K562 (cell line): ENCODE measurements at regions not wholly inside any gene's neighbourhood (a gene's known extent, or its start where the extent isn't known, plus 50 kb on each side); places are given as distances from the start of the nearest gene placed in this dataset.
A peak's percentile ranks its signal among the peaks of the same experiment; 100 is the strongest.

Source experiments
- ATAC-seq: fragments of 200-7000 bp; cut with Tn5 transposase; 3 replicates; pipeline ENCODE4 v1.9.1; 2020; ENCODE audit warnings: moderate library complexity
- BruUV-seq: library from RNA; stranded (reverse); fragments of 400-500 nt; replicated peaks from 2 replicates; lab custom pipeline; 2021; lab: Mats Ljungman, UMichigan
- CTCF ChIA-PET: fragments of 300-600 bp; formaldehyde crosslinking; extraction: SDS; loops from one replicate; lab custom pipeline; 2021; ENCODE audit warnings: low intra/inter-chr PET ratio; lab: Yijun Ruan, JAX
- POLR2A ChIA-PET: fragments of 300-600, 350-650 bp; sonication (Branson Sonifier 250); formaldehyde crosslinking; extraction: SDS; loops from one replicate; lab custom pipeline; 2021; ENCODE audit warnings: antibody characterized with exemption, inconsistent platforms; lab: Yijun Ruan, JAX
- DNase-seq, 4 experiments: peaks; one replicate each; pipeline versions ENCODE4 v3.0.0 to v3.0.0-alpha.2; 2011 to 2018; ENCODE audit warnings: low spot score in 3 of 4, mixed read lengths in 3 of 4; ENCODE audit errors: extremely low read depth in 1 of 4
- FAIRE-seq: peaks from 2 replicates; lab custom pipeline; 2011; peaks lifted over from hg19 to GRCh38; lab: Jason Lieb, UNC
- H2AFZ ChIP-seq: 2 replicates; pipeline ENCODE4 v1.6.0; 2011; ENCODE audit warnings: low read depth, low read length, control low read depth, inconsistent platforms
- H3K27ac ChIP-seq: fragments of 200-600 bp; 3 replicates; pipeline ENCODE4 v1.8.0; 2011; ENCODE audit warnings: low read depth, mild to moderate bottlenecking, control low read depth, inconsistent platforms, low read length, moderate library complexity, mixed read lengths; ENCODE audit errors: extremely low read depth
- H3K27me3 ChIP-seq, 2 experiments: fragments of 300-600 bp in 1 of 2; 2 replicates in 1 of 2; 3 replicates in 1 of 2; pipeline versions ENCODE4 v1.6.0 to v1.8.0; 2011; ENCODE audit warnings: inconsistent platforms in 2 of 2, low read length in 2 of 2, mild to moderate bottlenecking in 1 of 2, mixed read lengths in 1 of 2, moderate library complexity in 1 of 2; ENCODE audit not compliant: control insufficient read depth in 2 of 2, insufficient read depth in 2 of 2
- H3K36me3 ChIP-seq: fragments of 300-600 bp; 3 replicates; pipeline ENCODE4 v1.8.0; 2011; ENCODE audit warnings: mild to moderate bottlenecking, low read length, inconsistent platforms; ENCODE audit not compliant: control insufficient read depth, insufficient read depth
- H3K4me1 ChIP-seq, 2 experiments: fragments of 200-600 bp in 1 of 2; replicated peaks in 1 of 2; 2 replicates in 1 of 2; 3 replicates in 1 of 2; pipeline versions ENCODE4 v1.5.1 to v1.8.0; 2011; ENCODE audit warnings: inconsistent platforms in 2 of 2, low read length in 2 of 2, mild to moderate bottlenecking in 1 of 2, mixed read lengths in 1 of 2, moderate library complexity in 1 of 2; ENCODE audit not compliant: control insufficient read depth in 2 of 2, insufficient read depth in 2 of 2
- H3K4me2 ChIP-seq: 2 replicates; pipeline ENCODE4 v1.6.1; 2011; ENCODE audit warnings: low read length, control low read depth, inconsistent platforms, mixed read lengths; ENCODE audit not compliant: insufficient read depth
- H3K4me3 ChIP-seq: fragments of 200-600 bp; sonication (generic), shearing (Covaris generic); 2 replicates; pipeline ENCODE4 v1.5.1; 2016; ENCODE audit warnings: control low read depth, inconsistent platforms
- H3K79me2 ChIP-seq: fragments of 200-600 bp; 3 replicates; pipeline ENCODE4 v1.8.0; 2011; ENCODE audit warnings: low read length, inconsistent platforms; ENCODE audit not compliant: control insufficient read depth, insufficient read depth
- H3K9ac ChIP-seq, 2 experiments: 2 replicates each; pipeline versions ENCODE4 v1.6.0 to v1.6.1; 2011; ENCODE audit warnings: low read depth in 2 of 2, low read length in 2 of 2, control low read depth in 1 of 2, inconsistent platforms in 1 of 2, mild to moderate bottlenecking in 1 of 2, mixed read lengths in 1 of 2; ENCODE audit not compliant: insufficient read depth in 1 of 2
- H3K9me1 ChIP-seq: one replicate; pipeline ENCODE4 v1.6.0; 2011; ENCODE audit warnings: inconsistent platforms, mild to moderate bottlenecking, low read length, moderate library complexity; ENCODE audit not compliant: control insufficient read depth, insufficient read depth
- H3K9me3 ChIP-seq: replicated peaks from 2 replicates; pipeline ENCODE4 v1.5.1; 2011; ENCODE audit warnings: low read depth, low read length, inconsistent platforms; ENCODE audit not compliant: control insufficient read depth, insufficient read depth
- H4K20me1 ChIP-seq: replicated peaks from 2 replicates; pipeline ENCODE4 v1.6.1; 2011; ENCODE audit warnings: low read length, inconsistent platforms, mixed read lengths; ENCODE audit not compliant: control insufficient read depth, insufficient read depth
- ARID1B ChIP-seq: fragments of 450-650 bp; IDR thresholded peaks from 2 replicates; pipeline ENCODE4 v1.6.1; 2016; ENCODE audit warnings: antibody characterized with exemption, mild to moderate bottlenecking, inconsistent platforms
- ARID2 ChIP-seq: fragments of 450-650 bp; IDR thresholded peaks from 2 replicates; pipeline ENCODE4 v1.6.1; 2017; ENCODE audit warnings: antibody characterized with exemption, mild to moderate bottlenecking
- ETS2 ChIP-seq: IDR thresholded peaks from 2 replicates; pipeline ENCODE4 v1.6.1; 2016; ENCODE audit warnings: borderline replicate concordance, missing genetic modification characterization, mild to moderate bottlenecking, moderate library complexity, missing compliant biosample characterization; ENCODE audit not compliant: poor library complexity, severe bottlenecking
- HDAC2 ChIP-seq: fragments of 450-650 bp; IDR thresholded peaks from 2 replicates; pipeline ENCODE4 v1.6.1; 2016; ENCODE audit warnings: mild to moderate bottlenecking
- LCOR ChIP-seq: sonication (generic); formaldehyde crosslinking; IDR thresholded peaks from 2 replicates; pipeline ENCODE4 v1.8.0; 2022; ENCODE audit warnings: mild to moderate bottlenecking, missing genetic modification reagents
- NCOA1 ChIP-seq: fragments of 450-650 bp; IDR thresholded peaks from 2 replicates; pipeline ENCODE4 v1.6.1; 2016; ENCODE audit warnings: low read depth
- NFE2L1 ChIP-seq: fragments of 450-650 bp; IDR thresholded peaks from 2 replicates; pipeline ENCODE4 v1.6.1; 2016; ENCODE audit warnings: missing genetic modification characterization, low read depth, mild to moderate bottlenecking, missing compliant biosample characterization, moderate library complexity, borderline replicate concordance
- PYGO2 ChIP-seq: fragments of 450-650 bp; IDR thresholded peaks from 2 replicates; pipeline ENCODE4 v1.6.1; 2016; ENCODE audit warnings: mild to moderate bottlenecking, missing genetic modification characterization, moderate library complexity, missing compliant biosample characterization
- RFX5 ChIP-seq: IDR thresholded peaks from 2 replicates; pipeline ENCODE4 v1.6.1; 2011; ENCODE audit warnings: low read depth, mild to moderate bottlenecking, improper control_type of control experiment, low read length
- SREBF1 ChIP-seq: fragments of 150-350 bp; IDR thresholded peaks from 2 replicates; pipeline ENCODE4 v1.6.1; 2014; ENCODE audit warnings: antibody characterized with exemption, low read depth, low read length, borderline replicate concordance
- WHSC1 ChIP-seq: IDR thresholded peaks from one replicate; pipeline ENCODE4 v1.6.1; 2012; ENCODE audit warnings: low read length, control low read depth, inconsistent platforms
- ZNF324 ChIP-seq: fragments of 250-450 bp; sonication (Bioruptor Pico); IDR thresholded peaks from 2 replicates; pipeline ENCODE4 v1.4.0; 2020; ENCODE audit warnings: mild to moderate bottlenecking
- ZNF445 ChIP-seq: fragments of 250-450 bp; sonication (Bioruptor Pico); IDR thresholded peaks from 2 replicates; pipeline ENCODE4 v1.4.0; 2020; ENCODE audit warnings: low read depth, mild to moderate bottlenecking, moderate library complexity
- ZNF79 ChIP-seq: fragments of 250-450 bp; sonication (Bioruptor Pico); IDR thresholded peaks from 2 replicates; pipeline ENCODE4 v1.4.0; 2020; ENCODE audit warnings: low read depth, mild to moderate bottlenecking, moderate library complexity
- in situ Hi-C: fragments of 300-500 bp; cut with MboI; formaldehyde crosslinking; loops from 4 replicates; pipeline ENCODE4 v1.15.0; 2018; ENCODE audit warnings: inconsistent platforms, mixed read lengths
- intact Hi-C: fragments of 100-400 bp; cut with micrococcal nuclease; formaldehyde crosslinking; loops from 2 replicates; pipeline ENCODE4 v1.14.2; 2022
- TF ChIP-seq, protein P1 (sequence below): fragments of 250-450 bp; sonication (Bioruptor Pico); IDR thresholded peaks from 2 replicates; pipeline ENCODE4 v1.8.0; 2022; ENCODE audit warnings: moderate library complexity, mild to moderate bottlenecking, inconsistent platforms
- TF ChIP-seq, protein P2 (sequence below): sonication (generic); formaldehyde crosslinking; IDR thresholded peaks from 2 replicates; pipeline ENCODE4 v1.8.1; 2023; ENCODE audit warnings: mild to moderate bottlenecking, missing genetic modification reagents
- TF ChIP-seq, protein P3 (sequence below), 2 experiments: fragments of 250-450 bp in 1 of 2; fragments of 450-650 bp in 1 of 2; sonication (Bioruptor Pico) in 1 of 2; IDR thresholded peaks; 2 replicates each; pipeline versions ENCODE4 v1.6.1 to v1.8.0; 2016 to 2021; ENCODE audit warnings: mild to moderate bottlenecking in 2 of 2, moderate library complexity in 2 of 2, missing compliant biosample characterization in 1 of 2, missing genetic modification characterization in 1 of 2

DNA sequence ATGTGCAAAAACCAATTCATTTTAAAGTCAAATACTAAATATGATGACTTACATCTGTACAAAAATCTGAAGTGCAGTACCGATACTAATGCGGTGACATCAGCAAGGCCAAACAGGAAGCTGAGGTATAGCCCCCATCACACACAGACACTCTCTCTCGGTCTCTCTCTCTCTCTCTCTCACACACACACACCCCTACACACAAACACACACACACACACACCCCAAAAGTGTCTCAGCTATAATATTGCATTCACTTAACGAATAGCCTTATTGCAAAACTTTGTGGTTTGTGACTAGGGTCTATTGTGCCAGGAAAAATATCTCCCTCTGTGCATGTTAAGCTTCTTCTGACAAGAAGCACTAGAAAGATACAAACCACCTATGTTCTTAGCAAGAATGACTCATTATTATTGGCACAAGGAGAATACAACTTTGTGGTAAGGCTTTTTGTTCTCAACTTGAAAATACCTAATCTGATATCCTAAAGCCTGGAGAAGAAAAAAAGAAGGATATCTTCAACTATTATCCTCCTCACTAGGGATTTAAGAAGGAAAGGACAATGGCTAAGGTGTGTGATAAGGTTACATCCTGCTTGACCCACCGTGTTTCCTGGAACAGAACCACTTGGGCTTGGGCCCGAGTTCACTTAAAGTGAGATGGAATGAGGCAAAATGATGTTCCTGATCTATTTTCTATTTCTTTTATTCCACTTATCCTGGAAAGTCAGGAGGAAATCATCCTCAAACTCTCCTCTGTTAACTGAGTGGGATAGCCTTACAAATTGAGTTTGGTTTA lies 107.1 kb downstream of the NIBAN1 start (continued):
- 0 out of 2 replicates have a peak, but pooled peaks have one; percentile 29 for TF ChIP-seq LCOR (CRISPR knock-in tag)
- TF ChIP-seq HDAC2 = no peak
- TF ChIP-seq RFX5 = no peak
- TF ChIP-seq, protein P1, sequence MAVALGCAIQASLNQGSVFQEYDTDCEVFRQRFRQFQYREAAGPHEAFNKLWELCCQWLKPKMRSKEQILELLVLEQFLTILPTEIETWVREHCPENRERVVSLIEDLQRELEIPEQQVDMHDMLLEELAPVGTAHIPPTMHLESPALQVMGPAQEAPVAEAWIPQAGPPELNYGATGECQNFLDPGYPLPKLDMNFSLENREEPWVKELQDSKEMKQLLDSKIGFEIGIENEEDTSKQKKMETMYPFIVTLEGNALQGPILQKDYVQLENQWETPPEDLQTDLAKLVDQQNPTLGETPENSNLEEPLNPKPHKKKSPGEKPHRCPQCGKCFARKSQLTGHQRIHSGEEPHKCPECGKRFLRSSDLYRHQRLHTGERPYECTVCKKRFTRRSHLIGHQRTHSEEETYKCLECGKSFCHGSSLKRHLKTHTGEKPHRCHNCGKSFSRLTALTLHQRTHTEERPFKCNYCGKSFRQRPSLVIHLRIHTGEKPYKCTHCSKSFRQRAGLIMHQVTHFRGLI = no peak

DNA sequence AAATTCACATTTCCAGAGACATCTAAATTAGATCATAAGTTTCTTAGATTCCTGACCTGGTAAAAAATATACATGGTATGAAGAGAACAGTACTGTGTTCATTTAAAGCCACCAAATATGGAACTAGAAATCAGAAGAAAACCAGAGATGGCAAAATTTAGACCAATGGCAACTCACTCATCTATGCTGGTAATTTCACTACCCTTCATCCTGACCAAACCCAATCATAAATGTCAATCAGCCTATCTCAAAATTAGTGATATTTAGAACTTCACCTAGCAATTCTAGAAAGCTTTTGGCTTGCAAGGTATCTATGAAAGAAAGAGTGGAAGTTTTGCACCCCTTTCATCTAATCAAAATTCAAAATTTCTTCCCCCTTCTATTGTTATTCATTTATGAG lies 107.7 kb downstream of the NIBAN1 start:
- ATAC-seq (no peak), FAIRE-seq (no peak), DNase-seq (no peak)
- no peaks in the 10 kb centered on the region for H4K20me1 ChIP-seq
- H3K79me2 ChIP-seq = no peaks in the 10 kb centered on the region
- no peaks in the 10 kb centered on the region for H3K9me3 ChIP-seq
- no peak overlapping the region for H2AFZ ChIP-seq
- H3K4me3 ChIP-seq = no peak overlapping the region
- H3K4me1 ChIP-seq = no peaks in the 10 kb centered on the region
- no peaks in the 10 kb centered on the region; the same call in 2 of the 3 replicates for H3K36me3 ChIP-seq
- ChIA-PET CTCF (interaction anchor here (0.6 kb wide), 1 partner anchor 9 kb away, joined by 3 read pairs; no protein-coding TSS in a partner anchor), POLR2A (interaction anchor here (0.7 to 1.9 kb wide), 5 partner anchors 12 to 106 kb away, joined by 3 to 4 read pairs (median 3); no protein-coding TSS in a partner anchor)
- H3K4me2 ChIP-seq = no peak overlapping the region
- no peaks in the 10 kb centered on the region for H3K9me1 ChIP-seq
- TF ChIP-seq ZNF324 (CRISPR knock-in tag) (no peak), SREBF1 (no peak), PYGO2 (no peak), WHSC1 (no peak), ZNF79 (CRISPR knock-in tag) (no peak), NFE2L1 (no peak), NCOA1 (no peak), ETS2 (tag) (no peak), ARID1B (no peak), ZNF445 (CRISPR knock-in tag) (no peak), ARID2 (no peak)
- TF ChIP-seq, protein P2, sequence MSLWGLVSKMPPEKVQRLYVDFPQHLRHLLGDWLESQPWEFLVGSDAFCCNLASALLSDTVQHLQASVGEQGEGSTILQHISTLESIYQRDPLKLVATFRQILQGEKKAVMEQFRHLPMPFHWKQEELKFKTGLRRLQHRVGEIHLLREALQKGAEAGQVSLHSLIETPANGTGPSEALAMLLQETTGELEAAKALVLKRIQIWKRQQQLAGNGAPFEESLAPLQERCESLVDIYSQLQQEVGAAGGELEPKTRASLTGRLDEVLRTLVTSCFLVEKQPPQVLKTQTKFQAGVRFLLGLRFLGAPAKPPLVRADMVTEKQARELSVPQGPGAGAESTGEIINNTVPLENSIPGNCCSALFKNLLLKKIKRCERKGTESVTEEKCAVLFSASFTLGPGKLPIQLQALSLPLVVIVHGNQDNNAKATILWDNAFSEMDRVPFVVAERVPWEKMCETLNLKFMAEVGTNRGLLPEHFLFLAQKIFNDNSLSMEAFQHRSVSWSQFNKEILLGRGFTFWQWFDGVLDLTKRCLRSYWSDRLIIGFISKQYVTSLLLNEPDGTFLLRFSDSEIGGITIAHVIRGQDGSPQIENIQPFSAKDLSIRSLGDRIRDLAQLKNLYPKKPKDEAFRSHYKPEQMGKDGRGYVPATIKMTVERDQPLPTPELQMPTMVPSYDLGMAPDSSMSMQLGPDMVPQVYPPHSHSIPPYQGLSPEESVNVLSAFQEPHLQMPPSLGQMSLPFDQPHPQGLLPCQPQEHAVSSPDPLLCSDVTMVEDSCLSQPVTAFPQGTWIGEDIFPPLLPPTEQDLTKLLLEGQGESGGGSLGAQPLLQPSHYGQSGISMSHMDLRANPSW = no peak
- TF ChIP-seq, protein P3, sequence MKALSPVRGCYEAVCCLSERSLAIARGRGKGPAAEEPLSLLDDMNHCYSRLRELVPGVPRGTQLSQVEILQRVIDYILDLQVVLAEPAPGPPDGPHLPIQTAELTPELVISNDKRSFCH (CRISPR knock-in tag; IDR thresholded peaks at IDR 0.05) = no peak
- TF ChIP-seq, protein P3 (tag; IDR thresholded peaks at IDR 0.05) = no peak
- no TSS peak for BruUV-seq
- in situ Hi-C loops (no loop called here), intact Hi-C loops (no loop called here)
- H3K27ac ChIP-seq = no peak overlapping the region
- no peak overlapping the region for H3K9ac ChIP-seq
- no peaks in the 10 kb centered on the region for H3K27me3 ChIP-seq
